ENCODE measurements at regions not wholly inside any gene's neighbourhood (a gene's known extent, or its start where the extent isn't known, plus 50 kb on each side); places are given as distances from the start of the nearest gene placed in this dataset.

- no peaks in the 10 kb centered on the region for H3K27me3 ChIP-seq (ENCODE audit: control insufficient read depth, insufficient read depth, low read length)
- no CpG with 5 or more reads among the region's 6 CpGs for WGBS (ENCODE audit: insufficient coverage, insufficient read length)
- no peak overlapping the region for H3K27ac ChIP-seq (ENCODE audit: low read length)
- no peaks in the 10 kb centered on the region for H3K9me3 ChIP-seq (ENCODE audit: control insufficient read depth, insufficient read depth, low read length)
- DNase-seq (ENCODE audit: low read depth, low spot score) = no peak
- no peak overlapping the region for H3K4me3 ChIP-seq (ENCODE audit: low read length)
- H3K4me1 ChIP-seq (ENCODE audit: control insufficient read depth, insufficient read depth, low read length) = peaks cover 6% of the 10 kb centered on the region; the same call in 1 of the 2 replicates
- no peaks in the 10 kb centered on the region for H3K36me3 ChIP-seq (ENCODE audit: control insufficient read depth, insufficient read depth, low read length)
Measured at GRCh38 chr12:32027684-32028365, 68.6 kb downstream of the RESF1 start.

GRCh38 chr12:32030151-32030550, 70.9 kb downstream of the RESF1 start:
- no peak for DNase-seq (ENCODE audit: low read depth, low spot score)
- H3K36me3 ChIP-seq (ENCODE audit: control insufficient read depth, insufficient read depth, low read length) = no peaks in the 10 kb centered on the region
- peaks cover 2% of the 10 kb centered on the region; the same call in 1 of the 2 replicates for H3K4me1 ChIP-seq (ENCODE audit: control insufficient read depth, insufficient read depth, low read length)
- no peaks in the 10 kb centered on the region for H3K9me3 ChIP-seq (ENCODE audit: control insufficient read depth, insufficient read depth, low read length)
- no peak overlapping the region for H3K4me3 ChIP-seq (ENCODE audit: low read length)
- H3K27ac ChIP-seq (ENCODE audit: low read length) = no peak overlapping the region
- no peaks in the 10 kb centered on the region for H3K27me3 ChIP-seq (ENCODE audit: control insufficient read depth, insufficient read depth, low read length)
- WGBS (ENCODE audit: insufficient coverage, insufficient read length) = no CpG with 5 or more reads among the region's 12 CpGs

- Histone ChIP-seq H3K36me3 (ENCODE audit: control insufficient read depth, insufficient read depth, low read length) (no peaks in the 10 kb centered on the region), H3K9me3 (ENCODE audit: control insufficient read depth, insufficient read depth, low read length) (no peaks in the 10 kb centered on the region), H3K4me1 (ENCODE audit: control insufficient read depth, insufficient read depth, low read length) (peaks cover 2% of the 10 kb centered on the region; the same call in 1 of the 2 replicates), H3K4me3 (ENCODE audit: low read length) (no peak overlapping the region), H3K27me3 (ENCODE audit: control insufficient read depth, insufficient read depth, low read length) (no peaks in the 10 kb centered on the region), H3K27ac (ENCODE audit: low read length) (no peak overlapping the region)
- no peak for DNase-seq (ENCODE audit: low read depth, low spot score)
- no CpG with 5 or more reads among the region's 2 CpGs for WGBS (ENCODE audit: insufficient coverage, insufficient read length)
Measured at GRCh38 chr12:32030676-32031075, 71.5 kb downstream of the RESF1 start.

- H3K27me3 ChIP-seq (ENCODE audit: control insufficient read depth, insufficient read depth, low read length) = no peaks in the 10 kb centered on the region
- no peak for DNase-seq (ENCODE audit: low read depth, low spot score)
- no peak overlapping the region for H3K4me3 ChIP-seq (ENCODE audit: low read length)
- H3K36me3 ChIP-seq (ENCODE audit: control insufficient read depth, insufficient read depth, low read length) = no peaks in the 10 kb centered on the region
- no peak overlapping the region for H3K27ac ChIP-seq (ENCODE audit: low read length)
- H3K4me1 ChIP-seq (ENCODE audit: control insufficient read depth, insufficient read depth, low read length) = peaks cover 2% of the 10 kb centered on the region; the same call in 1 of the 2 replicates
- no peaks in the 10 kb centered on the region for H3K9me3 ChIP-seq (ENCODE audit: control insufficient read depth, insufficient read depth, low read length)
- WGBS (ENCODE audit: insufficient coverage, insufficient read length) = no CpG with 5 or more reads among the region's 3 CpGs
Measured at GRCh38 chr12:32031109-32031508, 71.9 kb downstream of the RESF1 start.

GRCh38 chr12:32032205-32032810, 73.1 kb downstream of the RESF1 start:
- WGBS (ENCODE audit: insufficient coverage, insufficient read length) = no CpG with 5 or more reads among the region's 7 CpGs
- DNase-seq (ENCODE audit: low read depth, low spot score) = no peak
- peaks cover 2% of the 10 kb centered on the region; the same call in 1 of the 2 replicates for H3K4me1 ChIP-seq (ENCODE audit: control insufficient read depth, insufficient read depth, low read length)

GRCh38 chr12:32033406-32033805, 73.2 kb upstream of the BICD1 start:
- H3K4me1 ChIP-seq (ENCODE audit: control insufficient read depth, insufficient read depth, low read length) = peaks cover 2% of the 10 kb centered on the region; the same call in 1 of the 2 replicates
- H3K4me3 ChIP-seq (ENCODE audit: low read length) = no peak overlapping the region
- no peaks in the 10 kb centered on the region for H3K9me3 ChIP-seq (ENCODE audit: control insufficient read depth, insufficient read depth, low read length)
- H3K36me3 ChIP-seq (ENCODE audit: control insufficient read depth, insufficient read depth, low read length) = no peaks in the 10 kb centered on the region
- no CpG with 5 or more reads among the region's 2 CpGs for WGBS (ENCODE audit: insufficient coverage, insufficient read length)
- H3K27me3 ChIP-seq (ENCODE audit: control insufficient read depth, insufficient read depth, low read length) = no peaks in the 10 kb centered on the region
- H3K27ac ChIP-seq (ENCODE audit: low read length) = no peak overlapping the region
- no peak for DNase-seq (ENCODE audit: low read depth, low spot score)

More at GRCh38 chr12:32032205-32032810, 73.1 kb downstream of the RESF1 start:
- Histone ChIP-seq H3K9me3 (ENCODE audit: control insufficient read depth, insufficient read depth, low read length) (no peaks in the 10 kb centered on the region), H3K27me3 (ENCODE audit: control insufficient read depth, insufficient read depth, low read length) (no peaks in the 10 kb centered on the region), H3K27ac (ENCODE audit: low read length) (no peak overlapping the region), H3K4me3 (ENCODE audit: low read length) (no peak overlapping the region), H3K36me3 (ENCODE audit: control insufficient read depth, insufficient read depth, low read length) (no peaks in the 10 kb centered on the region)

- Histone ChIP-seq H3K27ac (ENCODE audit: low read length) (no peak overlapping the region), H3K36me3 (ENCODE audit: control insufficient read depth, insufficient read depth, low read length) (no peaks in the 10 kb centered on the region), H3K4me3 (ENCODE audit: low read length) (no peak overlapping the region), H3K27me3 (ENCODE audit: control insufficient read depth, insufficient read depth, low read length) (no peaks in the 10 kb centered on the region), H3K9me3 (ENCODE audit: control insufficient read depth, insufficient read depth, low read length) (no peaks in the 10 kb centered on the region), H3K4me1 (ENCODE audit: control insufficient read depth, insufficient read depth, low read length) (peaks cover 2% of the 10 kb centered on the region; the same call in 1 of the 2 replicates)
- no CpG with 5 or more reads among the region's 2 CpGs for WGBS (ENCODE audit: insufficient coverage, insufficient read length)
- no peak for DNase-seq (ENCODE audit: low read depth, low spot score)
Measured at GRCh38 chr12:32034045-32034444, 72.6 kb upstream of the BICD1 start.

- WGBS (ENCODE audit: insufficient coverage, insufficient read length) = no CpG with 5 or more reads among the region's 11 CpGs
- H3K9me3 ChIP-seq (ENCODE audit: control insufficient read depth, insufficient read depth, low read length) = no peaks in the 10 kb centered on the region
- H3K4me1 ChIP-seq (ENCODE audit: control insufficient read depth, insufficient read depth, low read length) = peaks cover 1% of the 10 kb centered on the region; the same call in 1 of the 2 replicates
- no peaks in the 10 kb centered on the region for H3K27me3 ChIP-seq (ENCODE audit: control insufficient read depth, insufficient read depth, low read length)
- no peaks in the 10 kb centered on the region for H3K36me3 ChIP-seq (ENCODE audit: control insufficient read depth, insufficient read depth, low read length)
- no peak overlapping the region for H3K27ac ChIP-seq (ENCODE audit: low read length)
- no peak for DNase-seq (ENCODE audit: low read depth, low spot score)
- no peak overlapping the region for H3K4me3 ChIP-seq (ENCODE audit: low read length)
Measured at GRCh38 chr12:32036477-32037263, 70.0 kb upstream of the BICD1 start.

GRCh38 chr12:32039347-32039746, 67.3 kb upstream of the BICD1 start:
- Histone ChIP-seq H3K4me3 (ENCODE audit: low read length) (no peak overlapping the region), H3K9me3 (ENCODE audit: control insufficient read depth, insufficient read depth, low read length) (peaks cover 6% of the 10 kb centered on the region), H3K27me3 (ENCODE audit: control insufficient read depth, insufficient read depth, low read length) (no peaks in the 10 kb centered on the region), H3K36me3 (ENCODE audit: control insufficient read depth, insufficient read depth, low read length) (no peaks in the 10 kb centered on the region), H3K4me1 (ENCODE audit: control insufficient read depth, insufficient read depth, low read length) (peaks cover 1% of the 10 kb centered on the region; the same call in 1 of the 2 replicates), H3K27ac (ENCODE audit: low read length) (no peak overlapping the region)
- no CpG with 5 or more reads among the region's 9 CpGs for WGBS (ENCODE audit: insufficient coverage, insufficient read length)
- no peak for DNase-seq (ENCODE audit: low read depth, low spot score)

- H3K4me1 ChIP-seq (ENCODE audit: control insufficient read depth, insufficient read depth, low read length) = peaks cover 1% of the 10 kb centered on the region; the same call in 1 of the 2 replicates
- WGBS (ENCODE audit: insufficient coverage, insufficient read length) = no CpG with 5 or more reads among the region's 6 CpGs
- H3K27ac ChIP-seq (ENCODE audit: low read length) = no peak overlapping the region
- DNase-seq (ENCODE audit: low read depth, low spot score) = no peak
- no peaks in the 10 kb centered on the region for H3K27me3 ChIP-seq (ENCODE audit: control insufficient read depth, insufficient read depth, low read length)
- peaks cover 6% of the 10 kb centered on the region for H3K9me3 ChIP-seq (ENCODE audit: control insufficient read depth, insufficient read depth, low read length)
- no peak overlapping the region for H3K4me3 ChIP-seq (ENCODE audit: low read length)
- no peaks in the 10 kb centered on the region for H3K36me3 ChIP-seq (ENCODE audit: control insufficient read depth, insufficient read depth, low read length)
Measured at GRCh38 chr12:32039917-32040575, 66.6 kb upstream of the BICD1 start.

All from iPS DF 6.9 (cell line).